ENCODE measurements at regions not wholly inside any gene's neighbourhood (a gene's known extent, or its start where the extent isn't known, plus 50 kb on each side); places are given as distances from the start of the nearest gene placed in this dataset.
A peak's percentile ranks its signal among the peaks of the same experiment; 100 is the strongest.

DNA sequence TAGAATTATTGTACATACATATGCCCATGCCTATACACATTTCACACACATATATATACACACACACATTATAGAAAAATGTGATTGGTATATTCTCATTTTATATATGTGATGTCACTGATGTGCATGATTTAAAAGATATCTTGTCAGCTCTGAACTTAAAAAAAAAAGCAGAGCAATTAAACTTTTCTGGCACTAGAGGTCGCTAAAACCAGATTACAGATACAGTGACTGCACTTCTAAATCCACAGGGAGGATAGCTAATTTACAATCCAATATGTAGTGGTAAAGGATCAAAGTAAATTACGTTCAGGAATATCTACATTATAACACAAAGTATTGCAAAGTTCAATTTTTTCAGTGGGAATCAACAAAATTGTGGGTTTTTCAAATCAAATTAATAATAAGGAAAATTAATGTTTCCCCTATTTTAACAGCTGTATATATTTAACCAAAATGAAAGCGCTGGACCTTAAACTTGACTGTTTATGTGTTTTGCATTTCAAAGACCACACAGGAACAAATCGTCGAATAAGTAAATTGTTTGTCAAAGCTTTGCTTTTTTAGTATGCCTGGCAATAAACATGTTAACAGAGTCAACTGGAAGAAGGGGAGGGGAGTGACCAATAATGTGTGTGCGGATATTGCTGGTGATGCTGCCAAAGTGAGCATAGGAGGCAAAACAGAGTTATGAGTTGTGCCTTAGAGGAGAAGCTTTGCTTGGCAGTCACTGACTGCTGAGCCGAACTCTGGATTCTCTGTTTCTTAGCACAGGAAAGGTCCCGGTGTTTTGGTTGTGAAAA lies 1201.4 kb upstream of the C9orf72 start:
- peak; percentile 34 for DNase-seq

DNA sequence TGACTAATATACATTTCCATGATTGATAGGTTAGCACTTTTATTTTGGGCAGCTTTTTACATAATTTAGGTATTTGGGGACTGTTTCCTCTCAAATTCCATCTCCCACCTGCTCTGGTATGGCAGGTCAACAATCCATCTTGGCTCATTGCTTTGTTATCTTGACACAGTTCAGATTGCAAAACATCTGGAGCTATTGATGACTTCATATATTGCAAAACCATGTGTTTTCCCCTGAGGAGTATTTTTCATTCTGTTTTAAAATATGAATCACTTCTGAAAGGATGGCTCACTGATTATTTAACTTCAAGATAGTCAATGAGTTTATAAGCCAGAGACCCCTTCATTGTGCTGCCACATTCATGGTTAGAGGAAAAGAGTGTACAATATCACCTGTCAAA lies 1206.0 kb upstream of the C9orf72 start:
- DNase-seq = no peak

DNA sequence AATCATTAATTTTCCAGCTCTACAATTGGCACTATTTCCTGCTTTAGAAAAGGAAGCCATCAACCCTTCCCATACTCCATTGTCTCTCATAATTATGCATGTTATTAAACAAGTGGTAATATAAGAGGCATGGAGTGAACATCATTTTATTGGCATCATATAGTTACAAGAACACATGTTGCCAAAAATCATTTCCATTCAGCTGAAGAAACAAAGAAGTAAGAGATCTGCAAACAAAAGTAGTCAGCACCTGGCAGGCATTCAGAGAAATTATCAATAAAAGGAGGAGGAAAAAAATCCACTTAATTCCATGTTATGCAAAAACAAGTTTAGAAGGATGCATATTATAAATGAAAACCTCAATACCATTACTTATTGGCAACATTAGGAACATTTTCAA lies 1208.2 kb upstream of the C9orf72 start:
- DNase-seq = no peak

DNA sequence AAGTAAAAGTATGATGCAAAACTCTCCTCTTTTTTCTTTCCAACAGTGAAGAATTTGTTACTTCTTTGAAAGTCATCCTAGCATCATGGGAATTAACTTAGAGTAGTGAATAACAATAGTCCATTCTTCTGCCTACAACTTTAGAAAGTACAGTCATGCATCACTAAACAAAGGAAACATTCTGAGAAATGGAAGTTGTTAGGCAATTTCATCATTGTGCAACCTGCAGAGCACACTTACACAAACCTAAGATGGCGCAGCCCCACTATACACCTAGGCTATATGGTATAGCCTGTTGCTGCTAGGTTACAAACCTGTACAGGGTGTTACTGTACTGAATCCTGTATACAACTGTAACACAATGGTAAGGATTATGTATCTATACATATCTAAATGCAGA lies 1209.3 kb upstream of the C9orf72 start:
- DNase-seq = no peak

DNA sequence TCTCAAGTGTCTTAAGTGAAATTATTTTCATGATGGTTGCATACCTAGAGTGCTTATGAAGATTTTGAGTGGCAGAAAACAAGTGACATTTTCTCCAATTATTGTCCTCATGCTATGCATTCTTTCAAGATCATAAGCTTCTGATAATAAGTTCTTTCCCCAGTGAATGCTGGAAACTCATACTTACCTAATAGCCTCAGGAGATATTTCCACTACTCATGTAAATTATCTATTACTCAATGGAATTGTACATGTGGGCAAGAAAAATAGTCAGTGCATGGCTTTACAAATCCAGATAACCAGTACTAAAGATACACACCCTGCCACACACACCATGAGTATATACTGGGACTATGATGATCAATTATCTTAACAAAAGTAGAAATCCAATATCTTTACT lies 1219.4 kb upstream of the C9orf72 start:
- DNase-seq = no peak

DNA sequence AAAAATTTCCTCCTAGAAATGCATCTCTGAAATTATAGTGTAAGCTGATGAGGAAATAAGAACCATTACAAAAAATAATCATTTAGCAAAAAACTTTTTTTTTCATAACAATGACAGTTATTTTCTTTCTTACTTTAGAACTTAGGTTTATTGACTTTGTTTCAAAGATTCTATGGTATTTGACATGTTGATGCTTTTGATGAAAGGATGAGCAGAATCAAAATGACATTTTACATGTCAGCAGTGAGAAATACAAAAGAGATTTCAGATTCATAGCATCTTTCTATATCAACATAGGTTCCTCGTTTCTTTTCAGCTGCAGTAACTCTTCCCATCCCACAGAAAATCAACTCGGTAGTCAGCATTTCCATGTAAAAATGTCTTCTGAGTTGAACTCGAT lies 1226.6 kb upstream of the C9orf72 start:
- DNase-seq = no peak

DNA sequence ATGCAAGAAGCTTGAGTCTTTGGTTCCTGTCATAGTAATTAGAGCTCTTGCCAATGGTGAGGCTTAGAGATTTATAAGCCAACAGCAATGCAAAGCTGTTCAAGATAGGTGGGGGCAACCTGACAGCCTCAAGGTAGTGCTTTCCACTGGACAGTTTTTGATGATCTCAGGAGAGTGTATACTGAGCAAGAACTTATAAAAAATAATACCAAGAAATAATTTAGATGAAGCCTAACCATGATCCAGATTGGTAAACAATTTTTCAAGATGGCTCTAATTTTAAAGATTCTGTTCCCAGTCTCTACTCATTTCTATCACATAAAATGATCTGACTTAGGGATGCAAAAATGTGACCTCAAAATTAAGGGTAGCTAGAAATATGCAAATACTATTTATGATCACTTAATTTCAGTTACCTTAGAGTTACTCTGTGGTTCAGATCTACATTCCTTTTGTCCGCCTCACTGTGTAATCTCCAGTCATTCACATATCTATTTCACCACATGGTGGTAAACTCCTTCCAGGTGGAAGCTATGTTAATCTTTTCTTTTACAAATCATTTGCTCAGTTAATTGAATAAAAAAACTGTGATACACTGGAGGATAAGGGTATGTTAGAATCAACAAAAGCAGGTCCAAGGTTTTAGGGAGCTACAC lies 1228.0 kb upstream of the C9orf72 start:
- DNase-seq = no peak

DNA sequence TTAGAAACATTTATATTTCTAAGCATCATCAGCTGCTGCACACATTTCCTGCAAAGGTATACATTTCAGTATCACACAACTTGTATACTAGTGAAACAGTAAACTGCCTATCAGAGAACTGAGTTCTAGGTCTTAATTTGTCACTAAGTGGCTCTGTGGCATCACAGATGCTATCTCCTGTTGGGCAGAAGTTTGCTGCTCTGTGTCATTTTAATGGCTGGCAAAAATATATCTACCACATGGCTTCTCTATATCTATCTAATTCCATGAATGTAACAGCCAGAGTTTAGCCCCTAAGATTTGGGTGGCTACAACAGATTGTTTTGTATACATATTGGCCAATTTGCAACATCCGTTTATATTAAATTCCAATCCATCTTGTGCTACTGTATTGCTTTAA lies 1231.9 kb upstream of the C9orf72 start:
- no peak for DNase-seq

- DNase-seq = no peak
Measured at GRCh38 chr9:28808042-28808441, 1234.8 kb upstream of the C9orf72 start.

GRCh38 chr9:28810388-28811075 lies 1237.3 kb upstream of the C9orf72 start:
- no peak for DNase-seq

DNA sequence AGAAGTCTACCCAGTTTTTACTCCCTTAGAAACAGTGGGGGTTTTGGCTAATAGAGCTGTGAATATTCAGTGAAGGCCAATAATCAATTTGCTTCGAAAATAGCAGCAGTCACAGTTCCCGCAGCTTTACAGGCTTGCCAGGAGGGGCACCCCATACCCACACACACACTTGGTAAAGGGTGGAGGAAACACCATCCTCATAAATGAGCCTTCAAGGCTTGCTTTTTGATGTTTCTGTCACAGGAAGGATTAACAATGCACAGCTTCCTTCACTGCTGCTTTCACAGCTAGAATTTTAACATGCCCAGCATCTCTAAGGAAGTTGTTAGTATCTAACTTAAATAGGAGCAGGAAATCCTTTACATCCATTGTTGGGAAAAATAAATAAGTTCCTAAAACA lies 1247.5 kb upstream of the C9orf72 start:
- no peak for DNase-seq

DNA sequence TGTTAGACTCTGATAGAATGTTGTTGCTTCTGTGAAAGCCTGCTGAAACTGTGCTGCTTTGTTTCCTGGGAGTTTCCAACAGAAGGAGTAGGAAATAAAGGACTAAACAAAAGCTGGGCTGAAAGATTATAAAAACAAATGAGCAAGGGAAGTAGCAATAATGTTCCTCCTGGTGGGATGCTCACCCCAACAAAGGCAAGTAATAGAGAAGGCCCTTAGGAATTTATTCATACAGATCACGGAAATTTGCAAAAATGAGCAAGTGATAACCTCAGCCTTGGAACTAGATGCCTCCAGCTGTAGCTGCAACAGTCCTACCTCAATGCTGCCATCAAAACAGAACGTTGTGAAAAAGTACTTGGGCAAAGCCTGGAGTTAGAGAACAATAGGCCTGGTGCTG lies 1248.0 kb upstream of the C9orf72 start:
- no peak for DNase-seq

GRCh38 chr9:28824432-28824963 lies 1251.2 kb upstream of the C9orf72 start:
- no peak for DNase-seq

DNA sequence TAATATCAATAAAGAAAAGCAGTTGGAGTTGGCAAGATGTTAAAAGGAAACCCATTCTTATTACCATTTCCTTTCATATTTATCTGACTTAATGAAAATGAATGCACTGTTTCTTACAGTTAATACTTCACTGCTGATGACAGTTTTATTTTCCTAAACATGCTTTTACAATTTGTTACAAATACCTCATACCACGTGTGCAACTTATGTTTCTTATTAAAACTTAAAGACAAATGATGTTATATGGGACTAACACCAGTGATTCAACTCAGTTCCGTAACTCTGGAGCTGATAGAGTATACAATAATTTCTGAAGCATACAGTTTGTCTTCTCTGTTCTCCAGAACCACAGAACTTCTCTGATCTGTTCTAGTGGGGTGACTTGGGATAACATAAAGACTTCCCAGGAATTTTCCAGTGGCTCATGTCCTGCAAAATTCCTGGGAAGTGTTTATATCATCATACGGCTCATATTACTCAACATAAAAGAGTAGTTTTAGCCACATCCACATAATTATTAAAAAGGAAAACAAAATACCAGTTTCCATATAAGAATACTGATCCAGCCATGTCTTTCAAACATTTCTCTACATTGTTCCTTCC lies 1259.0 kb upstream of the C9orf72 start:
- no peak for DNase-seq

DNA sequence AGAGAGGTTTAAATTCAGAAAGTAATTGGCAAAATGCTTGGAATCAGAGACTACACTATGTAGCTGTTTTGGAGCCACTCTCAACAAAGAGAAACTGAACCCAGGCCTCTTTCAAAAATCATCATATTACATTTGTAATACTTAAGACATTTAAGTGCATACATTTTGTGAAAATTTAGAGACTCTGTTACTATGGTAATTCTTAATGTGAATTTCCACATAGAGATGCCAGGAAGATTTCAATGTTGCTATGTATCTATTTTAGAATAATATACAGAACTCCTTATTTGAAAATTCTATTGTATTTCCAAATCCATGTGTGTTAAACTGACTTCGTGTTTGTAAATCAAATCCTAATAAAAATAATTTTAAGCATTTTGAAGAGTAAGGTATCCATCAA lies 1260.9 kb upstream of the C9orf72 start:
- no peak for DNase-seq

GRCh38 chr9:28839778-28840430 lies 1266.6 kb upstream of the C9orf72 start:
- no peak for DNase-seq

GRCh38 chr9:28841775-28842174 lies 1268.5 kb upstream of the C9orf72 start:
- DNase-seq = no peak

GRCh38 chr9:28847331-28847730 lies 1274.0 kb upstream of the C9orf72 start:
- DNase-seq = no peak

DNA sequence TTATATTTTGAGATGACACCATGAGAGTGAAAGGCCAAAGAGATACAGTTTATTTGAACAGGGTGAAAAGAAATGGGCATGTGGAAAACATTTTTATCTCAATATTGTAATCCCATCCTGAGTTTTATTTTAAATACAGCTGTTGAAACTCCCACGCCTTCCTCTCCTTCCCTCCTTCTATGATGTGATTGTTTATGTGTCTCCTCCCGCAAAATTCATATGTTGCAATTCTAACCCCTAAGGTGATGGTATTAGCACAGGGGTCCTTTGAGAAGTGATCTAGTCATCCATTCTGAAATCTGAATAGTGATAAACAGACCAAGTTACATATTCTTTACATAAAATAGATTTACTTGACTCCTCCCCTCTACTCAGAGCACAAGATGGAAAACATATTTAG lies 1275.4 kb upstream of the C9orf72 start:
- DNase-seq = no peak

GRCh38 chr9:28853477-28853876 lies 1280.2 kb upstream of the C9orf72 start:
- no peak for DNase-seq

- no peak for DNase-seq
Measured at GRCh38 chr9:28866951-28867350, 1293.7 kb upstream of the C9orf72 start.

DNA sequence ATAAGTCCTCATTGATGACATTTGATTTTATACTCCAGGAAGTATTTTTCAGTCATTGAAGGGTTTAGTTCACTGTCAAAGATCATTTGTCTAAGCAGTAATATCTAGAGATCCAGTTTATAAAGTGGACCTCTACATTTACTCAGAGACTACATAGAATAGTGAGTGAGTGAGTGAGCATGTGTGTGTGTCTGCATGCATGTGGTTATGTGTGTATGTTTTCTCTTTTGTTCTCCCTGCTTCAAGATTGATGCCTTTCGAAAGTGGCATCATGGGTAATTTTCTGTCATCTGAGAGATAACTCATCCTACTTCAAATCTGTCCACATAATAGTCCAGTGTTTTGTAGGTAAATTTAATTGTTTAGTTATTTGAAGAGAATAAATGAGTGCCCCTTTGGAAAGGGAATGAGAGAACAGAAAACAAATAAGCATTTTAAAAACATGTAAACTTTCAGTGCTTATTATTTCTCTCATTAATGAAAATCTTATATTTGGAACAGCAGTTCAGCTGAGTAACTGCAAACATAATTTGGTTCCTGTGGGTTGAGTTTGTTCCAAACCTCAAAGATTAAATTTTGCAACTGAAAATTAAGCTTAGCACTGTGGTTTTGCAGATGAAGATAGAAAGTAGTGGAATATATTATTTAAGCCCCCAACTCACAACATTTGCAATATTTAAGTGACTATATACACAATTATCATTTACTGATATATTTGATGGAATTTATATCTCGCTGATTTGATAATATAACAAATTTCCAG lies 1295.1 kb upstream of the C9orf72 start:
- no peak for DNase-seq
